ENCODE measurements at regions not wholly inside any gene's neighbourhood (a gene's known extent, or its start where the extent isn't known, plus 50 kb on each side); places are given as distances from the start of the nearest gene placed in this dataset.
"Not testable (repeated sequence)": the region's sequence is repeated elsewhere in the genome, so short reads cannot be mapped to it uniquely, and the experiment has no call there.

- peak; percentile 28 for DNase-seq
Measured at GRCh38 chr6:133055441-133055966, 185.7 kb upstream of the EYA4 start.

- no peak for DNase-seq
Measured at GRCh38 chr6:133057352-133057751, 183.8 kb upstream of the EYA4 start.

- DNase-seq, result no peak
Measured at GRCh38 chr6:133062077-133062476, 179.1 kb upstream of the EYA4 start.

- no peak for DNase-seq
Measured at GRCh38 chr6:133062696-133063306, 178.4 kb upstream of the EYA4 start.

GRCh38 chr6:133067960-133068359, 173.2 kb upstream of the EYA4 start:
- no peak for DNase-seq

GRCh38 chr6:133070410-133071043, 170.6 kb upstream of the EYA4 start:
- no peak for DNase-seq

GRCh38 chr6:133079901-133080300, 161.3 kb upstream of the EYA4 start:
- no peak for DNase-seq

GRCh38 chr6:133083248-133083967, 157.7 kb upstream of the EYA4 start:
- no peak for DNase-seq

GRCh38 chr6:133085471-133085870, 155.7 kb upstream of the EYA4 start:
- DNase-seq, result no peak

GRCh38 chr6:133085896-133086295, 155.3 kb upstream of the EYA4 start:
- no peak for DNase-seq

- DNase-seq, result no peak
Measured at GRCh38 chr6:133088931-133089695, 152.0 kb upstream of the EYA4 start.

- DNase-seq, result no peak
Measured at GRCh38 chr6:133092199-133092598, 149.0 kb upstream of the EYA4 start.

GRCh38 chr6:133092771-133093170, 148.4 kb upstream of the EYA4 start:
- DNase-seq, result no peak

GRCh38 chr6:133093211-133093610, 147.9 kb upstream of the EYA4 start:
- DNase-seq, result not testable (repeated sequence)

- DNase-seq, result no peak
Measured at GRCh38 chr6:133093956-133094355, 147.2 kb upstream of the EYA4 start.

GRCh38 chr6:133097208-133097607, 143.9 kb upstream of the EYA4 start:
- no peak for DNase-seq

- DNase-seq, result no peak
Measured at GRCh38 chr6:133099573-133099972, 141.6 kb upstream of the EYA4 start.

GRCh38 chr6:133100865-133101264, 140.3 kb upstream of the EYA4 start:
- no peak for DNase-seq

- no peak for DNase-seq
Measured at GRCh38 chr6:133101790-133102189, 139.4 kb upstream of the EYA4 start.

- DNase-seq, result no peak
Measured at GRCh38 chr6:133106934-133107333, 134.2 kb upstream of the EYA4 start.

- no peak for DNase-seq
Measured at GRCh38 chr6:133108419-133108818, 132.7 kb upstream of the EYA4 start.

GRCh38 chr6:133114973-133115372, 126.2 kb upstream of the EYA4 start:
- no peak for DNase-seq

GRCh38 chr6:133115946-133116345, 125.2 kb upstream of the EYA4 start:
- no peak for DNase-seq
